ENCODE measurements at regions not wholly inside any gene's neighbourhood (a gene's known extent, or its start where the extent isn't known, plus 50 kb on each side); places are given as distances from the start of the nearest gene placed in this dataset.

- intact Hi-C loops (cut with DNase I; ENCODE audit: low total_unique reads): no loop called here
- H3K9me3 ChIP-seq: no peaks in the 10 kb centered on the region
- DNase-seq: no peak
- no peak overlapping the region for H3K4me3 ChIP-seq
- no peak overlapping the region for H3K27ac ChIP-seq
- H3K27me3 ChIP-seq: no peaks in the 10 kb centered on the region
- TF ChIP-seq EP300 (IDR thresholded peaks at IDR 0.05): no peak
- no peak for TF ChIP-seq POLR2AphosphoS5 (IDR thresholded peaks at IDR 0.05)
- TF ChIP-seq, protein P1, sequence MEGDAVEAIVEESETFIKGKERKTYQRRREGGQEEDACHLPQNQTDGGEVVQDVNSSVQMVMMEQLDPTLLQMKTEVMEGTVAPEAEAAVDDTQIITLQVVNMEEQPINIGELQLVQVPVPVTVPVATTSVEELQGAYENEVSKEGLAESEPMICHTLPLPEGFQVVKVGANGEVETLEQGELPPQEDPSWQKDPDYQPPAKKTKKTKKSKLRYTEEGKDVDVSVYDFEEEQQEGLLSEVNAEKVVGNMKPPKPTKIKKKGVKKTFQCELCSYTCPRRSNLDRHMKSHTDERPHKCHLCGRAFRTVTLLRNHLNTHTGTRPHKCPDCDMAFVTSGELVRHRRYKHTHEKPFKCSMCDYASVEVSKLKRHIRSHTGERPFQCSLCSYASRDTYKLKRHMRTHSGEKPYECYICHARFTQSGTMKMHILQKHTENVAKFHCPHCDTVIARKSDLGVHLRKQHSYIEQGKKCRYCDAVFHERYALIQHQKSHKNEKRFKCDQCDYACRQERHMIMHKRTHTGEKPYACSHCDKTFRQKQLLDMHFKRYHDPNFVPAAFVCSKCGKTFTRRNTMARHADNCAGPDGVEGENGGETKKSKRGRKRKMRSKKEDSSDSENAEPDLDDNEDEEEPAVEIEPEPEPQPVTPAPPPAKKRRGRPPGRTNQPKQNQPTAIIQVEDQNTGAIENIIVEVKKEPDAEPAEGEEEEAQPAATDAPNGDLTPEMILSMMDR (IDR thresholded peaks at IDR 0.05): no peak
- no peak for TF ChIP-seq POLR2A (IDR thresholded peaks at IDR 0.05)
- 66 to 87% (median 72%) methylated on average over 6 of the region's 6 CpGs for WGBS, 5 donors
- no peaks in the 10 kb centered on the region for H3K4me1 ChIP-seq
- H3K36me3 ChIP-seq: no peaks in the 10 kb centered on the region
These were observed 103.9 kb upstream of the IFNE start for GRCh38 chr9:21585756-21586752.

- Histone ChIP-seq H3K9me3 (no peaks in the 10 kb centered on the region), H3K27me3 (no peaks in the 10 kb centered on the region), H3K36me3 (no peaks in the 10 kb centered on the region), H3K27ac (no peak overlapping the region), H3K4me1 (peaks cover 0 to 9% (median 0%) of the 10 kb centered on the region in 4 donors), H3K4me3 (no peak overlapping the region)
- intact Hi-C loops (cut with DNase I; ENCODE audit: low total_unique reads): loop anchor here (10.0 kb wide), 1 partner anchor 85 kb away; no protein-coding TSS in a partner anchor
- DNase-seq: no peak
- 81 to 91% (median 85%) methylated on average over 8 of the region's 8 CpGs for WGBS, 5 donors
- TF ChIP-seq EP300 (IDR thresholded peaks at IDR 0.05): no peak
These were observed 107.4 kb upstream of the IFNE start for GRCh38 chr9:21589344-21590056.

DNA sequence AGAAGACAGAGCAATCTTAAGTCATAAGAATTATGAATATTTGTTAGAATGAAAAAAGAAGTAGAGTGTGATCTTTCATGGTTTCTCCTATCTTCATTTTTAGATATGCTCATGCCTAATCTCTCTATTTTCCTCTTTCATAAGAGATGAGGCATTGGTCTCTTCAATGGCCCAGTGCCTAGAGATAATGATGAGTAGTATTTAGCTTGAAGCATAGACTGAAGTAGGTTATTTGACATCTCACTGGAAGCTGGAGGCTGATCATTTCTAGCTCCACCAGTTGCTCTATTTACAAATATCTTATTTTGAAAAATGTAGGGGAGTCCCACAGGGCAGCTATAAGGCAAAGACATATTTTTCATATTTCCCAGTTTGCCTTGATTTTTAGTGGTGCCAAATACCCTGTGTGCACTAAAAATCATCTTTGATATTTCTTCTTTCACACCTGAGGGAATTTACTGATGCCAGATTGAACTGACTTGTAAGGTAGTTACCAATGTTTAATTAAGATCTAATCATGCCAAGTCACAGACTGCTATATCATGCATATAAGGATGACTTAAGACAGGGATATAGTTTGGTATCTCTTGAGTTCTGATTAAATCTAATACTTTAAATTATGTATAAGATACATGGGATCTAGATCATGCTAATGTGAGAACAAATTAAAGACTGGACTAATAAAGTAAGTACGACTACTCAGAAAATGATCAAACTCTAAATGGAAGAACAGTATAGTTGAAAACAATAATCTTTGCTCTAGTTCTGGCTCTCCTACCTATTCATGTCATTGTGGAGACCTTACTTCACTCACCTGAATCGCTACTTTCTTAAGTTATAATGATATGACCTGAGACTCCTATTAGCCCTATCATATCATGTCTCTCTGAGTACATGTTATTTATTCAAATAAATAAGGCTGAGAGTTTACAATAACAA is 108.2 kb upstream of the IFNE start:
- WGBS, 5 donors: 91 to 98% (median 95%) methylated on average over 2 of the region's 2 CpGs
- peaks cover 0 to 9% (median 0%) of the 10 kb centered on the region in 4 donors for H3K4me1 ChIP-seq
- no peaks in the 10 kb centered on the region for H3K27me3 ChIP-seq
- no peak for DNase-seq
- H3K36me3 ChIP-seq: no peaks in the 10 kb centered on the region
- no peaks in the 10 kb centered on the region for H3K9me3 ChIP-seq
- no peak overlapping the region for H3K4me3 ChIP-seq
- H3K27ac ChIP-seq: no peak overlapping the region
- intact Hi-C loops (cut with DNase I; ENCODE audit: low total_unique reads): loop anchor here (10.0 kb wide), 1 partner anchor 86 kb away; no protein-coding TSS in a partner anchor
- TF ChIP-seq POLR2A (IDR thresholded peaks at IDR 0.05): no peak
- no peak for TF ChIP-seq POLR2AphosphoS5 (IDR thresholded peaks at IDR 0.05)

GRCh38 chr9:21591221-21592062 is 109.3 kb upstream of the IFNE start:
- Histone ChIP-seq H3K4me1 (peaks cover 0 to 9% (median 0%) of the 10 kb centered on the region in 4 donors), H3K4me3 (no peak overlapping the region), H3K36me3 (no peaks in the 10 kb centered on the region), H3K27me3 (no peaks in the 10 kb centered on the region), H3K9me3 (no peaks in the 10 kb centered on the region), H3K27ac (no peak overlapping the region)
- intact Hi-C loops (cut with DNase I; ENCODE audit: low total_unique reads): loop anchor here (10.0 kb wide), 1 partner anchor 87 kb away; no protein-coding TSS in a partner anchor
- DNase-seq: peak; percentile 52 to 62
- peak in 1 of 3 donors; percentile 70 for TF ChIP-seq POLR2AphosphoS5 (IDR thresholded peaks at IDR 0.05)
- TF ChIP-seq POLR2A (IDR thresholded peaks at IDR 0.05): no peak
- no peak for TF ChIP-seq EP300 (IDR thresholded peaks at IDR 0.05)
- WGBS, 5 donors: 38 to 51% (median 40%) methylated on average over 5 of the region's 5 CpGs

DNA sequence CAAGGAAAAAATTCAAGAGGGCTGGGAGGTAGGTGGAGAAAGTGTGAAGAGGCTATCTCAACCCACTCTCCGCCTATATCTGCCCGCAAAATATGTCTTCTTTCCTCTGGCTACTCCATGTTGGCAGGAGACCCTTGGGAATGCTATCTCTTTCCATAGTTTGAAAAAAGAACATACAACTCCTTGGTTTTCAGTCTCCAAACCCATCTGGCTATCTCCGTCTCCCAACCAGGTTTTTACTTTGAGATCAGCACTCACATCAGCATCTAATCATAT is 109.9 kb upstream of the IFNE start:
- Histone ChIP-seq H3K4me1 (peaks cover 0 to 9% (median 0%) of the 10 kb centered on the region in 4 donors), H3K9me3 (no peaks in the 10 kb centered on the region), H3K36me3 (no peaks in the 10 kb centered on the region), H3K27ac (no peak overlapping the region), H3K4me3 (no peak overlapping the region), H3K27me3 (no peaks in the 10 kb centered on the region)
- 85 to 95% (median 90%) methylated on average over 3 of the region's 3 CpGs for WGBS, 5 donors
- DNase-seq: no peak
- intact Hi-C loops (cut with DNase I; ENCODE audit: low total_unique reads): loop anchor here (10.0 kb wide), 1 partner anchor 87 kb away; no protein-coding TSS in a partner anchor
- no peak for TF ChIP-seq EP300 (IDR thresholded peaks at IDR 0.05)
- no peak for TF ChIP-seq POLR2AphosphoS5 (IDR thresholded peaks at IDR 0.05)
- TF ChIP-seq, protein P1 (IDR thresholded peaks at IDR 0.05): no peak
- TF ChIP-seq POLR2A (IDR thresholded peaks at IDR 0.05): no peak

All from stomach (tissue), 8 donors.